GM12873 (cell line): ENCODE measurements at regions not wholly inside any gene's neighbourhood (a gene's known extent, or its start where the extent isn't known, plus 50 kb on each side); places are given as distances from the start of the nearest gene placed in this dataset.
A peak's percentile ranks its signal among the peaks of the same experiment; 100 is the strongest.

Source experiments
- TF ChIP-seq, protein P1 (sequence below): IDR thresholded peaks from 2 replicates; pipeline ENCODE4 v1.5.1; 2012; ENCODE audit warnings: low read depth, mild to moderate bottlenecking, moderate library complexity, low read length, control low read depth; ENCODE audit not compliant: insufficient read depth; ENCODE audit errors: missing control alignments

DNA sequence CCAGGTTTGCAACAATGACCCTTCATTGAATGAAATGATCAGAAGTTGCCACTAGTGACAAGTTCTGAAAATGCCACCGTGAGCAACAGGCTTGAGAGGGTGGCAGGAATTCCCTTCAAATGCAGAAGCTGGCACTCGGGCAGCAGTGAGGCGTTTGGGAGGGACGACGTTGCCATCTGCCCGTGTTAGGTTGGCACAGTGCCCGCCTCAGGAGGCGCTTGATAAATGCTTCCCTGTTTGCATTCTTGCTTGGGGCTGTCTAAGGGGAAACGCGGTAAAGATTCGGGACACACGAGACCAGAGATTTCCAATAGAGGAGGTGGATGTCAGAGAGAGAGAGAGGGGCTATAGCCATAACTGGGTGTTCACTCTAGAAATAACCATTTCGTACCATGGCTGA is 101.9 kb downstream of the TEX29 start:
- TF ChIP-seq, protein P1, sequence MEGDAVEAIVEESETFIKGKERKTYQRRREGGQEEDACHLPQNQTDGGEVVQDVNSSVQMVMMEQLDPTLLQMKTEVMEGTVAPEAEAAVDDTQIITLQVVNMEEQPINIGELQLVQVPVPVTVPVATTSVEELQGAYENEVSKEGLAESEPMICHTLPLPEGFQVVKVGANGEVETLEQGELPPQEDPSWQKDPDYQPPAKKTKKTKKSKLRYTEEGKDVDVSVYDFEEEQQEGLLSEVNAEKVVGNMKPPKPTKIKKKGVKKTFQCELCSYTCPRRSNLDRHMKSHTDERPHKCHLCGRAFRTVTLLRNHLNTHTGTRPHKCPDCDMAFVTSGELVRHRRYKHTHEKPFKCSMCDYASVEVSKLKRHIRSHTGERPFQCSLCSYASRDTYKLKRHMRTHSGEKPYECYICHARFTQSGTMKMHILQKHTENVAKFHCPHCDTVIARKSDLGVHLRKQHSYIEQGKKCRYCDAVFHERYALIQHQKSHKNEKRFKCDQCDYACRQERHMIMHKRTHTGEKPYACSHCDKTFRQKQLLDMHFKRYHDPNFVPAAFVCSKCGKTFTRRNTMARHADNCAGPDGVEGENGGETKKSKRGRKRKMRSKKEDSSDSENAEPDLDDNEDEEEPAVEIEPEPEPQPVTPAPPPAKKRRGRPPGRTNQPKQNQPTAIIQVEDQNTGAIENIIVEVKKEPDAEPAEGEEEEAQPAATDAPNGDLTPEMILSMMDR = no peak

DNA sequence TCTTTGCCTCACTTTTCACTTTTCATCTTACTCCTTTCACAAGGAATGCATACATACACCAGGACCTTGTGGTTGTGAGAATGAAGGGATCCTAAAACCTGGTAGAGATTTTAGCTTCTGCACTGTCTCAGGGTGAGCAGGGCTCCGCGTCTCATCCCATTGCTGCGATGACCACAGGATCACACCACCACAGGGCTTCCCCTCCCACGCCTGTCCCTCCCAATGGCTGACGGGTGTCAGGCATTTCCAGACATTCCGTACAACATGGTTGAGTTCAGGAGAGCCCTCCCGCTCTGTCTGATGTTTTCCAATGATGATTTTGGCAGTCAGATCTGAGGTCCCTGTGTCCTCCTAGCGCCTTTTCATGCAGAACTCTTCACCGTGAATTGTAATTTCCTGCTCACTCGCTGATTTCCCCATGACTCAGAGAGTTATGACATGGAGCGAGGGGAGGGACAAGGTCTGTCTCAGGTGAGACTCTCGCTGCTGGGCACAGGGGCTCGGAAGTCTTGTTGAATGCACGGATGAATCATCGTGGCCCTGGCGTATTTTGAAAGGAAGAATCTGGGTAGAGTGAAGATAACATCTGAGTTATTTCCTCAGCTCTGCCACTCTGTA is 102.8 kb downstream of the TEX29 start:
- TF ChIP-seq, protein P1 = no peak

DNA sequence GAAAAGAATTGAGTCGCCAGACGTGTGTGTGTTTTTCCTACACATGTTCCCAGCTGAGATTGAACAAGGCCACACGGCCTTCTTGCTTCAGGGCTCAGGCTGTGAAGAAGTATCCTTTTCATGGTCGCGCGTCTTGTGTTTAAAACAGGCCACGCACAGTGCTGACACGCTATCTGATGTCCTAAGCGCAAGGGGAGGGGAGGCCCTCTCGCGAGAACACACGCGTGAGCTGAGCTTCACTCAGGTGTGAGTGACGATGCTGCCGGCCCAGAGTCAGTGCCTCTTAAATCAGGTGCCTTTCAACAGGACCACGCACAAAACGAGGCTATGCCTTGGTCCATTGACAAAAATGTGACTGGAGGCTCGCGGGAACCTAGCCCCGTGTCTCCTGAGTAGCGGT is 103.7 kb downstream of the TEX29 start:
- TF ChIP-seq, protein P1 = no peak

DNA sequence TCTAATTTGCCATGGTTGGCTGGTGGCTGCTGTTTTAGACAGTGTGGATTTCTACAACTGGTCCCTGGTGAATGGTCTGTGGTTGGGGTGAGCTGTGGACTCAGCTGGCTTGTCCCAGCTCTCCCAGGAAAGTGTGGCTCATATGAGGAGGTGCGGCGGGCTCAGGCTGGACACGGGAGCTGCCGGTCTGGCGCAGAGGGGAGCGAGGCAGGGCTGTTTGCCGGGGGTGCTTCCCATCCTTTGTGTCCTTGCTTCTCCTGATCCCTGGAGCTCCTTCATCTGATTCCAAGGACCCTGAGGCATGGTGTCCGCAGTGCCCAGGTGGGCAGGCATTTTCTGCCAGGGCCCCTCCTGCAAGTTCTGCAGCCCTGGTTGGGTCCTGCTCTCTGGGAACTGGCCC is 104.9 kb downstream of the TEX29 start:
- TF ChIP-seq, protein P1 = no peak

DNA sequence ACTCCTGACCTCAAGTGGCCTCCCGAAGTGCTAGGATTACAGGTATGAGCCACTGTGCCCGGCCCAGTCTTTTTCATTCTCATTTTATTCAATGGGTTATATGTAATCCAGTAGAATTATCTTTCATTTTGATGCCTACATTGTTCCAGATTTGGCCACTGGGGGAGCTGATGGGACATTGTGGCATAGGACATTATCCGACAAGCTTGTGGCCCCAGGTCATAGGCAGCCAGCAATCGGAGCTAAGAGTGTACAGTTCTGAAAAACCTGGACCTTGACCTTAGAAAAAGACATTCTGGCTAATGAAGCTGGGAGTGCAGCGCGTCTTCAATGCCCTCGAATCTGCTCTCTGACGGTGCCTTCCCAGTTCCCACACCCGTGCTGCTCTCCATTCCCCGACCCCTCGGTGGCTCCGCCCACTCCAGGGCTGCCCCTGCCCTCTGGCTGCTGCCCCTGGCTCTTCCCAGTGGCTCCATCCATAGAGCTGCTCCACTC is 108.7 kb downstream of the TEX29 start:
- TF ChIP-seq, protein P1 = peak; percentile 60

DNA sequence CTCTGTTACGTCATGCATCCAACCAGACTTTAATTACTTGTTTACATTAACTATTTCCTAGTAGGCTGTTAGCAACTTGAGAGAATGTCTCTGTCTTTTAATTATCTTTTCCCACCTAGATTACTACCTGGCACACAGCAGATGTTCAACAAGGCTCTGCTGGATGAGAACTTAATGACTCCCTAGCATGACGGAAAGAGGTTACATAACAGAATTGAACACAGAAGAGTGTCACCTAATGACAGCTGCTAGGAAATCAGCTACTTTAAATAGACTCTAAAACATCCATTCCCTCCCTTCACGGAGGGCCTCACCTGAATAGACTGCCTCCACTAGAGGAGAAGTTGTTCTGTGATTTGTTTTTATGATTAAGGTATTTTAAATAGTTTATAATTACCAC is 110.8 kb downstream of the TEX29 start:
- TF ChIP-seq, protein P1 = no peak

DNA sequence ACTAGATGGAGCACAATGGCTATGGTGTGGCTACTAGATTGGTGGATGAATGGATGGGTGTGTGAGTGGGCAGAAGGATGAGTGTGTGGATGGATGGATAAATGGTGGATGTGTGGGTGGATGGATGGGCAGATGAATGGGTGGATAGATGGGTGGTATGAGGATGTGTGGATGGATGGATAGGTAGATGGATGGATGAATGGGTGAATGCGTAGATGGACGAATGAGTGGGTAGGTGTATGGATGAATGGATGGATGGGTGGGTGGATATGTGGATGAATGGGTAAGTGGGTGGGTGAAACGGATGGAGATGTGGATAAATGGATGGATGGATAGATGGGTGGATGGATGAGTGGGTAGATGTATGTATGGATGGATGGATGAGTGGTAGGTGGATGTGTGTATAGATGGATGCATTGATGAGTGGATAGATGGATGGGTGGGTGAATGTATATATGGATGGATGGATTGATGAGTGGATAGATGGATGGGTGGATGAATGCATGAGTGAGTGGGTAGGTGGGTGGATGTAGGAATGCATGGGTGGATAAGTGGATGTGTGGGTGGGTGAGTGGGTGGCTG is 114.2 kb downstream of the TEX29 start:
- TF ChIP-seq, protein P1 = no peak
